Psoas muscle (tissue), 7 donors: ENCODE measurements at regions not wholly inside any gene's neighbourhood (a gene's known extent, or its start where the extent isn't known, plus 50 kb on each side); places are given as distances from the start of the nearest gene placed in this dataset.
A peak's percentile ranks its signal among the peaks of the same experiment; 100 is the strongest.

ENCODE experiments used
- ATAC-seq, 4 donors: fragments of 200-7000 bp; cut with Tn5 transposase; one replicate each; pipeline ENCODE4 v1.9.1; 2020; ENCODE audit warnings: moderate library complexity in 3 of 4, mild to moderate bottlenecking in 2 of 4
- DNase-seq, 2 donors: peaks; one replicate each; pipeline ENCODE4 v3.0.0-alpha.2; 2020
- H3K27ac ChIP-seq: fragments of 200-600 bp; one replicate; pipeline ENCODE4 v1.8.0; 2022
- H3K27me3 ChIP-seq, 3 donors: fragments of 200-600 bp in 1 of 3; one replicate each; pipeline versions ENCODE4 v1.6.1 to v1.8.0; 2013 to 2022; ENCODE audit warnings: low read length in 2 of 3, mild to moderate bottlenecking in 2 of 3, moderate library complexity in 1 of 3; ENCODE audit not compliant: insufficient read depth in 3 of 3
- H3K36me3 ChIP-seq, 2 donors: fragments of 200-600 bp in 1 of 2; one replicate each; pipeline versions ENCODE4 v1.6.1 to v1.8.0; 2013 to 2022; ENCODE audit warnings: low read depth in 1 of 2, mild to moderate bottlenecking in 1 of 2, moderate library complexity in 1 of 2; ENCODE audit not compliant: insufficient read depth in 1 of 2
- H3K4me1 ChIP-seq: fragments of 200-600 bp; one replicate; pipeline ENCODE4 v1.8.0; 2022
- H3K4me3 ChIP-seq: fragments of 200-600 bp; one replicate; pipeline ENCODE4 v1.8.0; 2022; ENCODE audit warnings: mild to moderate bottlenecking
- H3K9me3 ChIP-seq: fragments of 200-600 bp; one replicate; pipeline ENCODE4 v1.8.0; 2022
- WGBS, 3 donors: extraction: QIAGEN DNeasy Blood & Tissue Kit; methylation state at CpG; one replicate each; pipeline versions ENCODE4 v1.1.6 to v1.1.7; 2013; 5-methylcytosine and 5-hydroxymethylcytosine counted together
- intact Hi-C, 2 donors: fragments of 100-400 bp; cut with DNase I; formaldehyde crosslinking; loops; one replicate each; pipeline versions ENCODE4 v1.11.0 to v1.14.2; 2022
- TF ChIP-seq, protein P1 (sequence below): fragments of 200-600 bp; IDR thresholded peaks from one replicate; pipeline ENCODE4 v1.8.0; 2022; ENCODE audit warnings: antibody characterized with exemption
- donor health status: healthy with polysubstance abuse.
- donor health status: DM: no; HTN: no; CAD: no; lungs with moderate emphysema.
- donor health status: Bipolar disorder and iron deficiency.
- donor health status: healthy.
- donor health status: DM: yes; HTN: yes; CAD: no.
- donor health status: DM: no; HTN: no; CAD: no.
- donor health status: DM: yes; HTN: yes; CAD: no.

DNA sequence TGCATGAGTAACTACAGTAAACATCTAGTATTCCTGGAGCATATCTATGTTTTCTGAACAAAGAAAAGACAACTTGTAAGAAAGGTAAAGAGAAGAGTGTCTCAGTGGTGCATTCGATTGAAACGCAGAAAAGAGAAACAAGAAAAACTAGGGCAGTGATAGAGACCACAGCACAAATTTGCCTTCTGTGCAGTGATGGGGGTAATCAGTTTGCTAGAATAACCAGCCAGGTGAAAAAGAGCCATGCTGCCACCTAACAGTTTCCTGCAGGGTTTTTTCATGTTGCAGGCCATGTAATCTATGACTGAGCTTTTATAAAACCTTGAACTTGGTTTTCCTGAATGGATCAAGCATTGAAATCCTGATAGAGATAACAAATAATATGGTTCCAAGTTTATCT, 198.4 kb upstream of the MEF2C start:
- no peak overlapping the region for H3K27ac ChIP-seq
- intact Hi-C loops, result no loop called here
- 94 to 97% (median 97%) methylated on average over 2 of the region's 2 CpGs for WGBS, 3 donors
- no peaks in the 10 kb centered on the region for H3K27me3 ChIP-seq
- no peaks in the 10 kb centered on the region for H3K36me3 ChIP-seq
- TF ChIP-seq, protein P1, sequence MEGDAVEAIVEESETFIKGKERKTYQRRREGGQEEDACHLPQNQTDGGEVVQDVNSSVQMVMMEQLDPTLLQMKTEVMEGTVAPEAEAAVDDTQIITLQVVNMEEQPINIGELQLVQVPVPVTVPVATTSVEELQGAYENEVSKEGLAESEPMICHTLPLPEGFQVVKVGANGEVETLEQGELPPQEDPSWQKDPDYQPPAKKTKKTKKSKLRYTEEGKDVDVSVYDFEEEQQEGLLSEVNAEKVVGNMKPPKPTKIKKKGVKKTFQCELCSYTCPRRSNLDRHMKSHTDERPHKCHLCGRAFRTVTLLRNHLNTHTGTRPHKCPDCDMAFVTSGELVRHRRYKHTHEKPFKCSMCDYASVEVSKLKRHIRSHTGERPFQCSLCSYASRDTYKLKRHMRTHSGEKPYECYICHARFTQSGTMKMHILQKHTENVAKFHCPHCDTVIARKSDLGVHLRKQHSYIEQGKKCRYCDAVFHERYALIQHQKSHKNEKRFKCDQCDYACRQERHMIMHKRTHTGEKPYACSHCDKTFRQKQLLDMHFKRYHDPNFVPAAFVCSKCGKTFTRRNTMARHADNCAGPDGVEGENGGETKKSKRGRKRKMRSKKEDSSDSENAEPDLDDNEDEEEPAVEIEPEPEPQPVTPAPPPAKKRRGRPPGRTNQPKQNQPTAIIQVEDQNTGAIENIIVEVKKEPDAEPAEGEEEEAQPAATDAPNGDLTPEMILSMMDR, result no peak
- no peaks in the 10 kb centered on the region for H3K9me3 ChIP-seq
- no peak for ATAC-seq
- H3K4me1 ChIP-seq, result no peaks in the 10 kb centered on the region
- DNase-seq, result no peak
- H3K4me3 ChIP-seq, result no peak overlapping the region

DNA sequence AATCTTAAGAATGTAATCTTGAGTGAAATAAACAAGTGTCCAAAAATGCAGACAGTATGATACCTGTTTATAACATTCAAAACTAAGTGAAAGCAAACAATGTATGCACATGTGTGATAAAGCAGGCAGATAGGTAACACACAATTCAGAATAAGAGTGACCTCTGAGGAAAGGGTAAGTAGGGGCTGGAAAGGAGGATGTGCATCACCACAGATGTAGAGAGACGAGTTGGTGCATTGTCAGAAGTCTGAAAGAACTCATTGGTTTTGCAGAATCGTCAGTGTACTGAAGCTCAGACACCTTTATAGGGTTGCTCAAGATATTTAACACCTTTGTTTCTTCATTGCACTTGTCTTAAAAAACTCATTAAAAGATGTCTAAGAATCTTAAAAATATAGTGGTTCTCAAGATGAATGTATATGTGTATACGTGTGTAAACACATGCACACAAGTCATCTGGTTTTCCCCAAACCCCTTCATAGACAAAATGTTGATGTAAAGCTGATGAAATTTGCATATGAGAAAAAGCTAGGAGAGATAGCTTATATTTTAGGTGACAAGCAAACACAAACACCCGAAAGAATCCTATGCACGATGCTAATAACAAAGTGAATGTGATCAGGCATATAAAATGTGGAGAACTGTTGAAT, 197.6 kb upstream of the MEF2C start:
- intact Hi-C loops, result no loop called here
- TF ChIP-seq, protein P1, result no peak

GRCh38 chr5:89072842-89073672, 190.1 kb upstream of the MEF2C start:
- H3K4me3 ChIP-seq, result no peak overlapping the region
- DNase-seq (no peak), ATAC-seq (peak in 1 of 4 donors; percentile 33)
- intact Hi-C loops, result no loop called here
- 46 to 65% (median 52%) methylated on average over 11 of the region's 11 CpGs for WGBS, 3 donors
- H3K4me1 ChIP-seq, result peaks cover 16% of the 10 kb centered on the region
- TF ChIP-seq, protein P1, result no peak
- H3K27ac ChIP-seq, result no peak overlapping the region
- no peaks in the 10 kb centered on the region for H3K36me3 ChIP-seq
- no peaks in the 10 kb centered on the region for H3K27me3 ChIP-seq
- H3K9me3 ChIP-seq, result no peaks in the 10 kb centered on the region

More for the DNA sequence above, 197.6 kb upstream of the MEF2C start:
- Histone ChIP-seq H3K36me3 (no peaks in the 10 kb centered on the region), H3K9me3 (no peaks in the 10 kb centered on the region), H3K4me1 (no peaks in the 10 kb centered on the region), H3K27me3 (no peaks in the 10 kb centered on the region), H3K4me3 (no peak overlapping the region), H3K27ac (no peak overlapping the region)
- WGBS, 3 donors, result 95 to 97% (median 95%) methylated on average over 5 of the region's 5 CpGs
- DNase-seq (no peak), ATAC-seq (no peak)

GRCh38 chr5:89071941-89072331, 189.0 kb upstream of the MEF2C start:
- intact Hi-C loops, result no loop called here
- H3K36me3 ChIP-seq, result no peaks in the 10 kb centered on the region
- H3K27me3 ChIP-seq, result no peaks in the 10 kb centered on the region
- no peak overlapping the region for H3K27ac ChIP-seq
- ATAC-seq (peak in 3 of 4 donors; percentile 68 to 83 (median 69)), DNase-seq (no peak)
- TF ChIP-seq, protein P1, result no peak
- no peaks in the 10 kb centered on the region for H3K9me3 ChIP-seq
- no peak overlapping the region for H3K4me3 ChIP-seq
- WGBS, 3 donors, result 22 to 48% (median 27%) methylated on average over 1 of the region's 1 CpG
- H3K4me1 ChIP-seq, result peaks cover 16% of the 10 kb centered on the region
